ENCODE measurements at regions not wholly inside any gene's neighbourhood (a gene's known extent, or its start where the extent isn't known, plus 50 kb on each side); places are given as distances from the start of the nearest gene placed in this dataset.

DNA sequence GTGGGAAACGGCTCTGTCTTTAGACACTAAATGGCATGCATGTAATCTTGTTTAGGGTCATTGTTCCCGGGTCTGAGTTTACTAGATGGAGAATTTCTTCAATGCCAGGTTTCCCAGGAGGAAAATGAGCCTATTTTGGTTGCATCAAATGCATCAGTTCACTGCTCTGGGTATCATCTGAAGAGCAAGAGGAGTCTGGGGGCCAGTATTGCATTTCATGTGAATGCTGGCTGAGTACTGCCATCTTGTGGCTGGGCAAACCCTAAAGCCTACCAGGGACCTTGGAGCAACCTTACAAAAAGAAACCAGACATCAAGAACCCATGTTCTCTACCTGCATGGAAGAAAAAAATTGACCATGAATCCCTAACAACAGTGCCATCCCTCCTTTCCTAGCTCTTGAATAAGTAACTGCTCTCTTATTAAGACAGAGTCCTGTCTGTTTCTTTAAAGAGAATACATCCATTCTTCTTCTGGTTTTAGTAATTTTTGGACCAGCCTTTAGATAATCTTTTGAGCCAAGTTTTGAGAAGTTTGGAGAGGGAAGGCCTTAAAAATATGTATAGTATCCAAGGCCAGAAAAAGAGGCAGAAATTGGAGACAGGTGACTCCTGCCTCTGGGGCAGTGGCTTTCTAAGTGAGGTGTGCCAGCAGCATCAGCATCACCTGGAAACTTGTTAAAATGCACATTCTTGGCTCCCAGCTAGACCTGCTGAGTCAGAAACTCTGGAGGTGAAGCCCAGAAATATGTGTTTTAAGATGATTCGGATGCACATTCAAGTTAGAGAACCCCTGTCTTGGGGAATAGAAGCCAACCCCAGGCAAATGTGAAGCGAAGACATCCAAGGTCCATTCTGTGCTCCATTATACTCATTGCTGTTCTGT, 261.0 kb upstream of the CXCR4 start (continued):
- no peak for TF ChIP-seq CHD1 (IDR thresholded peaks at IDR 0.05; ENCODE audit: low read length)

GRCh38 chr2:136377423-136378382, 259.8 kb upstream of the CXCR4 start:
- intact Hi-C loops (cut with micrococcal nuclease), result loop anchor here (1.0 to 5.0 kb wide), 2 partner anchors 464 to 560 kb away; no protein-coding TSS in a partner anchor

More at GRCh38 chr2:136377423-136378382, 259.8 kb upstream of the CXCR4 start:
- Histone ChIP-seq H3K27ac (ENCODE audit: extremely low read depth, low read depth, low read length) (no peak overlapping the region), H3K4me3 (no peak overlapping the region), H3K4me1 (replicated peaks in 1 of 2; ENCODE audit: control insufficient read depth in 2 of 2, insufficient read depth in 2 of 2, low read length in 2 of 2) (no peaks in the 10 kb centered on the region), H2AFZ (ENCODE audit: low read depth, low read length) (no peak overlapping the region), H3K9ac (ENCODE audit: insufficient read depth in 1 of 2, low read depth in 2 of 2, low read length in 2 of 2) (no peak overlapping the region), H3K4me2 (ENCODE audit: insufficient read depth, low read length) (no peak overlapping the region), H3K9me1 (ENCODE audit: control insufficient read depth, insufficient read depth, low read length) (no peaks in the 10 kb centered on the region), H3K36me3 (ENCODE audit: control insufficient read depth, insufficient read depth, low read length) (no peaks in the 10 kb centered on the region), H3K27me3 (ENCODE audit: control insufficient read depth in 2 of 2, insufficient read depth in 2 of 2, low read length in 2 of 2) (peaks cover 0 to 4% of the 10 kb centered on the region in 2 experiments; a peak in 1 of 5 replicates), H3K9me3 (replicated peaks; ENCODE audit: control insufficient read depth, insufficient read depth, low read depth, low read length) (no peaks in the 10 kb centered on the region; the same call in 1 of the 2 replicates), H4K20me1 (replicated peaks; ENCODE audit: control insufficient read depth, insufficient read depth, low read length) (peaks cover 3% of the 10 kb centered on the region; the same call in 1 of the 2 replicates), H3K79me2 (ENCODE audit: control insufficient read depth, insufficient read depth, low read length) (no peaks in the 10 kb centered on the region)
- ChIA-PET CTCF (ENCODE audit: low intra/inter-chr PET ratio) (interaction anchor here (2.2 kb wide), 1 partner anchor 463 kb away, joined by 36 read pairs; no protein-coding TSS in a partner anchor), POLR2A (interaction anchor here (0.6 kb wide), 1 partner anchor 669 kb away, joined by 4 read pairs; no protein-coding TSS in a partner anchor)
- TF ChIP-seq GABPB2 (CRISPR knock-in tag; conservative IDR thresholded peaks at IDR 0.05) (no peak), KLF16 (IDR thresholded peaks at IDR 0.05) (no peak), XRCC4 (IDR thresholded peaks at IDR 0.05; ENCODE audit: extremely low read depth, insufficient read depth, insufficient read length) (no peak), ZNF717 (CRISPR knock-in tag; IDR thresholded peaks at IDR 0.05) (no peak), MAZ (CRISPR knock-in tag; conservative IDR thresholded peaks at IDR 0.05 in 1 of 2, IDR thresholded peaks at IDR 0.05 in 1 of 2) (no peak)
- under 1% methylated on average over 7 of the region's 7 CpGs for WGBS (ENCODE audit: insufficient coverage, low coverage, missing lambda C conversion rate)
- no peak for ATAC-seq
- BruUV-seq (replicated peaks), result no TSS peak
- in situ Hi-C loops (cut with MboI), result loop anchor here (5.0 to 25.0 kb wide), 2 partner anchors 460 to 1390 kb away; no protein-coding TSS in a partner anchor
- DNase-seq (ENCODE audit: extremely low read depth in 1 of 4, low spot score in 3 of 4), result no peak
- FAIRE-seq, result no peak
